ENCODE measurements at regions not wholly inside any gene's neighbourhood (a gene's known extent, or its start where the extent isn't known, plus 50 kb on each side); places are given as distances from the start of the nearest gene placed in this dataset.

GRCh38 chr18:78477840-78478239 is 501.8 kb upstream of the SALL3 start:
- no peak for ATAC-seq

GRCh38 chr18:78479443-78479842 is 500.2 kb upstream of the SALL3 start:
- ATAC-seq = no peak
- no peak for TF ChIP-seq ISL1 (CRISPR knock-in tag; IDR thresholded peaks at IDR 0.05)
- no peak for TF ChIP-seq TCF4 (CRISPR knock-in tag; IDR thresholded peaks at IDR 0.05; ENCODE audit: borderline replicate concordance)
- no peak for TF ChIP-seq ZNF565 (CRISPR knock-in tag; conservative IDR thresholded peaks at IDR 0.05; ENCODE audit: low read depth)
- TF ChIP-seq PATZ1 (CRISPR knock-in tag; IDR thresholded peaks at IDR 0.05; ENCODE audit: borderline replicate concordance) = no peak
- no peak for TF ChIP-seq ZNF8 (CRISPR knock-in tag; IDR thresholded peaks at IDR 0.05)
- TF ChIP-seq ESRRG (CRISPR knock-in tag; IDR thresholded peaks at IDR 0.05) = no peak
- TF ChIP-seq, protein P1, sequence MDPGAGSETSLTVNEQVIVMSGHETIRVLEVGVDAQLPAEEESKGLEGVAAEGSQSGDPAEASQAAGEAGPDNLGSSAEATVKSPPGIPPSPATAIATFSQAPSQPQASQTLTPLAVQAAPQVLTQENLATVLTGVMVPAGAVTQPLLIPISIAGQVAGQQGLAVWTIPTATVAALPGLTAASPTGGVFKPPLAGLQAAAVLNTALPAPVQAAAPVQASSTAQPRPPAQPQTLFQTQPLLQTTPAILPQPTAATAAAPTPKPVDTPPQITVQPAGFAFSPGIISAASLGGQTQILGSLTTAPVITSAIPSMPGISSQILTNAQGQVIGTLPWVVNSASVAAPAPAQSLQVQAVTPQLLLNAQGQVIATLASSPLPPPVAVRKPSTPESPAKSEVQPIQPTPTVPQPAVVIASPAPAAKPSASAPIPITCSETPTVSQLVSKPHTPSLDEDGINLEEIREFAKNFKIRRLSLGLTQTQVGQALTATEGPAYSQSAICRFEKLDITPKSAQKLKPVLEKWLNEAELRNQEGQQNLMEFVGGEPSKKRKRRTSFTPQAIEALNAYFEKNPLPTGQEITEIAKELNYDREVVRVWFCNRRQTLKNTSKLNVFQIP (CRISPR knock-in tag; IDR thresholded peaks at IDR 0.05; ENCODE audit: borderline replicate concordance, low read depth) = no peak
- no peak for TF ChIP-seq OSR1 (CRISPR knock-in tag; IDR thresholded peaks at IDR 0.05)
- TF ChIP-seq, protein P2, sequence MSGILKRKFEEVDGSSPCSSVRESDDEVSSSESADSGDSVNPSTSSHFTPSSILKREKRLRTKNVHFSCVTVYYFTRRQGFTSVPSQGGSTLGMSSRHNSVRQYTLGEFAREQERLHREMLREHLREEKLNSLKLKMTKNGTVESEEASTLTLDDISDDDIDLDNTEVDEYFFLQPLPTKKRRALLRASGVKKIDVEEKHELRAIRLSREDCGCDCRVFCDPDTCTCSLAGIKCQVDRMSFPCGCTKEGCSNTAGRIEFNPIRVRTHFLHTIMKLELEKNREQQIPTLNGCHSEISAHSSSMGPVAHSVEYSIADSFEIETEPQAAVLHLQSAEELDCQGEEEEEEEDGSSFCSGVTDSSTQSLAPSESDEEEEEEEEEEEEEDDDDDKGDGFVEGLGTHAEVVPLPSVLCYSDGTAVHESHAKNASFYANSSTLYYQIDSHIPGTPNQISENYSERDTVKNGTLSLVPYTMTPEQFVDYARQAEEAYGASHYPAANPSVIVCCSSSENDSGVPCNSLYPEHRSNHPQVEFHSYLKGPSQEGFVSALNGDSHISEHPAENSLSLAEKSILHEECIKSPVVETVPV (CRISPR knock-in tag; IDR thresholded peaks at IDR 0.05) = no peak
- TF ChIP-seq ZC3H10 (CRISPR knock-in tag; IDR thresholded peaks at IDR 0.05) = no peak
- no peak for TF ChIP-seq ARNTL (CRISPR knock-in tag; IDR thresholded peaks at IDR 0.05; ENCODE audit: borderline replicate concordance, low read depth)
- no peak for TF ChIP-seq ZFP30 (CRISPR knock-in tag; IDR thresholded peaks at IDR 0.05)
- TF ChIP-seq BACH2 (CRISPR knock-in tag; IDR thresholded peaks at IDR 0.05; ENCODE audit: borderline replicate concordance) = no peak
- no peak for TF ChIP-seq ZNF70 (CRISPR knock-in tag; IDR thresholded peaks at IDR 0.05)
- no peak for TF ChIP-seq PPARA (CRISPR knock-in tag; IDR thresholded peaks at IDR 0.05; ENCODE audit: borderline replicate concordance)
- no peak for TF ChIP-seq RARB (CRISPR knock-in tag; IDR thresholded peaks at IDR 0.05)
- TF ChIP-seq SNAI2 (CRISPR knock-in tag; IDR thresholded peaks at IDR 0.05) = no peak
- TF ChIP-seq CREB5 (CRISPR knock-in tag; IDR thresholded peaks at IDR 0.05; ENCODE audit: low read depth) = no peak
- TF ChIP-seq CSDC2 (CRISPR knock-in tag; IDR thresholded peaks at IDR 0.05) = no peak
- TF ChIP-seq ZFP3 (CRISPR knock-in tag; IDR thresholded peaks at IDR 0.05) = no peak

More at GRCh38 chr18:78477840-78478239, 501.8 kb upstream of the SALL3 start:
- TF ChIP-seq SNAI2 (CRISPR knock-in tag; IDR thresholded peaks at IDR 0.05) = no peak
- TF ChIP-seq ZC3H10 (CRISPR knock-in tag; IDR thresholded peaks at IDR 0.05) = no peak
- TF ChIP-seq, protein P1 (CRISPR knock-in tag; IDR thresholded peaks at IDR 0.05; ENCODE audit: borderline replicate concordance, low read depth) = no peak
- no peak for TF ChIP-seq TSHZ2 (CRISPR knock-in tag; IDR thresholded peaks at IDR 0.05)
- no peak for TF ChIP-seq ZFP30 (CRISPR knock-in tag; IDR thresholded peaks at IDR 0.05)
- no peak for TF ChIP-seq ZNF8 (CRISPR knock-in tag; IDR thresholded peaks at IDR 0.05)
- no peak for TF ChIP-seq GLIS3 (CRISPR knock-in tag; IDR thresholded peaks at IDR 0.05)
- no peak for TF ChIP-seq TCF4 (CRISPR knock-in tag; IDR thresholded peaks at IDR 0.05; ENCODE audit: borderline replicate concordance)
- TF ChIP-seq ZFP3 (CRISPR knock-in tag; IDR thresholded peaks at IDR 0.05) = no peak
- TF ChIP-seq, protein P2 (CRISPR knock-in tag; IDR thresholded peaks at IDR 0.05) = no peak
- no peak for TF ChIP-seq CSDC2 (CRISPR knock-in tag; IDR thresholded peaks at IDR 0.05)
